SKM-1 (cell line): ENCODE measurements at regions not wholly inside any gene's neighbourhood (a gene's known extent, or its start where the extent isn't known, plus 50 kb on each side); places are given as distances from the start of the nearest gene placed in this dataset.

ENCODE experiments used
- DNase-seq: peaks from one replicate; lab custom pipeline; 2025; ENCODE audit not compliant: unreplicated experiment; lab: John Stamatoyannopoulos, UW

DNA sequence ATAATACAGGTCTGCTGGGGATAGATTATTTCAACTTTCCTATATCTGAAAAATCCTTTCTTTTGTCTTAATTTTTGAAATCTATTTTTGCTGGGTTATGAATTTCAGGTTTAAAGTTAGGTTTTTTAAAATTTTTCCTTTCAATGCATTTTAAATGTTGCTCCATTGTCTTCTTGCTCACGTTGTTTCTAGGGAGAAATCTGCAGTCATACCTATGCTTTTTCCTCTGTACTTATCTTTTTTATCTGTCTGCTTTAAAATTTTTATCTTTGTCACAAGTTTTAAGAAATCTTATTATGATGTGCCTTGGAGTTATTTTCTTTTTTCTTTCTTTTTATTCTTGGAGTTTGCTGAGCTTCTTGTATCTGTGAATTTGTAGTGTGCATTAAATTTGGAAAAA is 412.0 kb upstream of the KIF2A start:
- no peak for DNase-seq

DNA sequence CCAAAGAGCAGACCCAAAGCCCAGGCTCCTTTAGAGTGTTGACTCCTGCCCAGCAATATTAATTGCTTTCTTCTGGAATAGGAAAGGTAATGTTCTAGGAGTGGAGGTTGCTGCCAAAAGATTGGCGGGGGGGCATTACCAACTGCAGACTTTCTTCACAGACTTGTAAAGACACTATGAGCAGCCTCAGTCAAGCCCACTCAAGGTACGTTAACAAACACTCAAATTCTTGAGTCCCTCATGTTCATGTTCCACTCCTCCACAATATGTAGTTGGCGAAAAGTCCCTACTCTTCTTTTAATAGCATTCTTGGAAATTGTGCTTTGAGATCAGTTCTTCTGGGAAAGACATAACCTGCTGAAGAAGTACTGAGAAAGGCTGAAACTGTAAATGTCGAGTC is 409.2 kb upstream of the KIF2A start:
- DNase-seq: no peak

DNA sequence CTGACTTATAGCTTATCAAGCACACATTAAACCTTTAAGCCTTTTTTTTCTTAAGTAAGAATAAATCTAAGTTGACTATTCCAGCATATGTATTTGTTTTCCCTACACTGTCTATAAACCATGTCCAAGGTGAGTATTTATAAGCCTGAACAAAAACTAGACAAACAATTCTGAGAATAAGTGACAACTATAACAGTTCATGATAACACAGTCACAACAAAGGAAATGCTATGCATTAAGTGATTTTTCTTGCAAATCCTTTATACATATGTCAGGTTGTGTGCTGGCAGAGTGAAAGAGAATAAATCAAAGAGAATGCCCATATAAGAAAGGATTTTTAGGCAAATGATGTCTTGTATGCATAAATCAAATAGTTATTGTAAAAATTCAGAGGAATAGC is 408.8 kb upstream of the KIF2A start:
- no peak for DNase-seq

DNA sequence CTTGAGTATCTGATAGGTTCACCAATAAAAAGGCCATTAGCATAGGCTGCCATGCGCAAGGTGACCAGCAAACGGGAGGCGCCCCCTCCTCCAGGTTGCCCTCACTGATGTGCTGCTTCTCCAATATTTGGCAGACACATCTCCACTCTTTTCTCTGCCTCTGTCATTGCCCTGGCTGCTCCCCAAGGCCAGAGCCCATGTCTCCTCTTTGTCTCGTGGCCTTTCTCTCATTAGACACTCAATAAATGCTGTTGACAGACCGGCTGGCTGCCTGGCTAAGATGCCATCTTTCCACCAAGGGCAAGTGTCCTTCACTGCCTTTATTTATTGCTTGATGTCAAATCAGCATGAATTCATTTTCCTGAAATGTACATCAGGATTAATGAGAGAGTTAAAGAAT is 404.0 kb upstream of the KIF2A start:
- no peak for DNase-seq

DNA sequence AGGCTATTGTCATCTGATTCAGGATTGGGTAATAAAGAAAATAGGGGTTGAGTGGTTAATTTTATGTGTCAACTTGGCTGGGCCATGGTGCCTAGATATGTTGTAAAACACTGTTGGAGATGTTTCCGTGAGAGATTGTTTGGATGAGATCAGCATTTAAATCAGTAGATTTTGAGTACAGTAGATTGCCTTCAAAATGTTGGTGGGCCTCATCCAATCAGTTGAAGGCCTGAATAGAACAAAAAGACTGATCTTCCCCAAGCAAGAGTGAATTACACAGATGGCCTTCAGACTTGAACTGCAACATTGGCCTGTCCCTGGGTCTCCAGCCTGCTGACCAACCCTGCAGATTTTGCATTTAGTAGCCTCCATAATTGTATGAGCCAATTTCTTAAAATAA is 401.3 kb upstream of the KIF2A start:
- DNase-seq: no peak

DNA sequence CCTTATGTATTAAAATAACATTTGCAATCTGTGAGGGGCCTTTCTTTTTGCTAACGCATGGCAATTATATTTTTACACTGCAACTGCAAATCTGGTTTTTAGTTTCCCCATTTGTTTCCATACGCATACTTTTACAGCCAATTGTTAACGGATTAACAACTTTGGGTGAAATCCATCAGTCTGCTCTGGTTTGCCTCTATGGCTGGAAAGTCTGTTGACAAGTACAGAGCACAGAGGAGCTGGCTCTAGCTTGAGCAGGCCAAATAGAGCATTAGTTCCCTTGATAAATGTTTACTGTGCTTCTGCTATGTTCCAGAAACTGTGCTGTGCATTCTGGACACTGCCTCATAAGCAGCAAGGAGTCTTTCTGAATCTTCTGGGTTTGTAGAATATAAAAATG is 400.4 kb upstream of the KIF2A start:
- no peak for DNase-seq

DNA sequence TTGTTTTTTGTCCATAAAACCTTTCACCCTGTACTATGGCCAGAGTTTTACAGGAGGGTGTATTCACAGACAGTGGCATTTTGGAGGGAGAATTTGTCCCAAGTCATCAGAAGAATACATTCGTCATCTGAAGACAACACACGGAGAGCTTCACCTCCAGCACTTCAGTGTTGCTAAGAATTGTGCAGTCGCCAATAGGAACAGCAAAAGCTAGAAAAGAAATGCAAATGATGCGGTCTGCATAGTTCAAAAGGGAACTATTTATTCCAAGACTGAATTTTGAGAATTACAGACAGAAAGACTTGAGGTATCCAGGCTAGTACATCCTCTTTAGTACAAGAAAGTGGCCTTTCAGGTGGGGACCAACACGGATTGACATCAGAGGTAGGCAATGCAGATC is 399.2 kb upstream of the KIF2A start:
- no peak for DNase-seq

DNA sequence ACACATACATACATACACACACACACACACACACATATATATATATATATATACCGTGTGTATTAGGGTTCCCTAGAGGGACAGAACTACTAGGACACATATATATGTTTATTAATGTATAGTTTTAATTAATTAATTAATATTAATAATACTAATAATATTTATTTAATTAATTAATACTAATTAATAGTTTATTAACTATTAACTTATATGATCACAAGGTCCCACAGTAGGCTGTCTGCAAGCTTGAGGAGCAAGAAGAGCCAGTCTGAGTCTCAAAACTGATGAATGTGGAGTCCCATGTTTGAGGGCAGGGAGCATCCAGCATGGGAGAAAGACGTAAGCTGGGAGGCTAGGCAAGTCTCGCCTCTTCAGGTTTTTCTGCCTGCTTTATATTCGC is 398.0 kb upstream of the KIF2A start:
- DNase-seq: no peak

DNA sequence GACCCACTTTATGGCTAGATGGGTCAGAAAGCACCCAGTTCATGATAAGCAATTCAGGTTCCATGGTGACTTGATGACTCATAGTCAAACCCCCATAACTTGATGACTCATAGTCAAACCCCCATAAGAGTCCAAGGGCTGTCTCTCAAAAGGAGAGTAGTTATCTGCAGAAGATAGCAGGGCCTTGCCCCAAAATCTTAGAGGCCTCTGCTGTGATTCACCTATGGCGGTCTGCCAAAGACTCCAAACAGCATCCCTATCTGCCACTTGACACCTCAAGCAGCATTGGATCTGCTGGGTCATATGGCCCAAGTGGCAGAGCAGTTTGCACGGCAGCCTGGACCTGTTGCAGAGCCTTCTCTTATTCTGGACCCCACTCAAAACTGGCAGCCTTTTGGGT is 395.2 kb upstream of the KIF2A start:
- DNase-seq: no peak

DNA sequence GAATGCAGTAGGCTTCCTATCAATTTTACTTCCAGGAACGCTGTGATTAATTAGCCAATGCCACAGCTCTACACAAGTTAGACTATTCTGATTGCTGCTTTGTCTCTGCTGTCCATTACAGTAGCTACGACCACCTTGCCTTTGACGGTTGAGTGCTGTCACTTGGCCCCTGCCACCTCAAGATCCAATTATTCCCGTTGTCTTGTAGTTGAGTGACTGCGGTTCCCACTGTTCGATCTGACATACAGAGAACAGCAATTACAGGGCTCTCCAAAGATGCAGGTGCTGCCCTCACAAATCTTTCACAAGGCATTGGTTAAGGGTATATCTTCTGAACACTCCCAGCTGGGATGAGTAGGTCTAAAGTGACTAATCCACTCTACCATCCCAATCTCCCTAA is 393.4 kb upstream of the KIF2A start:
- no peak for DNase-seq

DNA sequence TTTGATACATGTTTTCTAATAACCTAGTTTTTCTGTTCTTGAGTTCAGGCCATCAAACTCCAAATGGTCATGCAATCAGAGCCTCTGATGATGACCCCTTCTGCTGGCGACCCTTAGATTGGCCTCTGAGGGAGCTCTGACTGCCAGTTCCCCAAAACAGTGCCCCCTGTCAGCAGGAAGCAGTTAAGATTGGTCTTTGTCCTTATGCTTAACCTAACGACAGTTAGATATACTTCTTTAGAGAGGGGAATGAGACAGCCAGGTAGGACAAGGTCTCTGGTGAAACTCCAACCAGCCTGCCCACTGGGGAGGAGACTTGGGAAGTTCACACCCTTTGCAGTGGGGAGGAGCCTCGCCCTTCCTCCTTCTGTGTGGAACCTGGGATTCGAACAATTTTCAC is 390.4 kb upstream of the KIF2A start:
- no peak for DNase-seq

DNA sequence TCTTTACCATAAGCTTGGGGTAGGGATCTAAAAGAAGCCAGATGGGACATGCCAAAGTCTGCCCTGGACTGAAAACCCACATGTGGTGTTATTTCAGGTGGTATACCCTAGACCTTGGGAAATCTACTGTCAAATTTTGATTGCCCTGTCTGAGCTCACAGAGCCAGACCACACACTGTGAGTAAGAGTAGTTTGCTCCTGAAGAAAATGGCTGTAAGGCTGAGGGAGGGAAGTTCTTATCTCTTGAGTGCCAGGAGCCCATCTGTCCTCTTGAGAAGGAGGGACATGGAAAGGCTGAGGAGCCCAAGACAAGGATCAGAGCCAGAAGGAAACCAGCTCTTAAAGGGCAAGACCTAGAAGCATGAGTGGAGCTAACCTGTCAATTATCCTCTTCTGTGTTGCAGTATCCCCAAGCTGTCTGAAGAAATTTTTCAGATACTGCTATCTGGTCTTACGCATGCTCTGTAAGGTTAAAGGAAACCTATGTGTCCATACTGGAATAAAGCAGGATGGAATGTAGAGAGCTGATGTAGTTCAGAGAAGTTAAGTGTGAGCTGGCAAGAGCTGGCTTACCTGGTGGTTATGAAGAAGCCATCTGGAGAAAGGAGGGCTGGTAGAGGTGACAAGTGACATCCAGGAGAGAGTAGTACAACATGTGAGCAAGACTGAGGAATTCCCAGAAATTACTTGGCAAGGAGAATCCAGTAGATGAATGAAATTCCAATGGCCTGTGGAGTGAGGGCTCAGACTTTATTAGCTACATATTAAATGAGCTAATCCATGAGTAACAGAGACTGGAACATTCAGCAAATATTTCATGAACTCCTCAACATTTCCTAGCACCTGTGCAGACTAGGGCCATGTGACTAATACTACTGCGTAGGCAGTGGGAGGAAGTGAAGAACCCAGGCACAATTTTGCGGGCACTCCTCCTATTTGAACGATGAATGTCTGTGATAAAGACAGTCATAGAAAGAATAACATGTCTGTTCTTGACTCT is 389.1 kb upstream of the KIF2A start:
- DNase-seq: no peak

DNA sequence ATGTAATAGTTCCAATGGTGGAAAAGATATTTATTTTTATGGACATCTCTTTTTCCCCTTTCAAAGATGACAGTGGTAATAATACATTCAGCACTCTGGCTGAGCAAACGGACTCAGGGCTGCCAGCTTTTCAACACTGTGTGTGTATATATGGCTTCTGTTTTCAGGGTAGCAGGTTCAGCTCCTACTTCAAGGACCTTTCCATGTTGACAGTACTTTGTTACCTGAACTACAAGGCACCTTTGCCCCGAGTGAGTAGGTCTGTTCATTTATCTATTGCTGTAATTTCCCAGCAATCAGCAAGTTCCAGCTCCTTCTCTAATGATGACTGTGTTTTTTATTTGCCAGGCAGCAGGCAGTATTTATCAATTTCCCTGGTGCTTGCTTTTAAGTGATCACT is 387.4 kb upstream of the KIF2A start:
- DNase-seq: no peak

DNA sequence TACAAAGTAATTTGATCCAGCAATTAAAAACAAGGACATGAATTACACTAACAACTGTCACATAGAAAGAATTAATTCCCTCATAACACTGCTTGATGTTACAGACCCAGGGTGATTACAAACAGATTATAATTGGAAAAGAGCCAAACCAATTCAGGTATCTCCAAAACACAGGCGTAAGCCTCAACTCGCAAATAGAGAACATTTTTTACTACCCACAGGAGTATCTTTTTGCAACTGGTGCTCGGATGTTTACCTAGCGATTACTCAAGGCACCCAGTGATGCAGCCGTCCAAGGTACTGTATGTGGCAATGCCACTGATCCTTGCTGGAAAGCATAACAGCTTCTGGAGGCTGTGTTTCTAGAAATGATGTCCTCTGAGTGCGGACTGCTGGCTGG is 386.1 kb upstream of the KIF2A start:
- DNase-seq: no peak

DNA sequence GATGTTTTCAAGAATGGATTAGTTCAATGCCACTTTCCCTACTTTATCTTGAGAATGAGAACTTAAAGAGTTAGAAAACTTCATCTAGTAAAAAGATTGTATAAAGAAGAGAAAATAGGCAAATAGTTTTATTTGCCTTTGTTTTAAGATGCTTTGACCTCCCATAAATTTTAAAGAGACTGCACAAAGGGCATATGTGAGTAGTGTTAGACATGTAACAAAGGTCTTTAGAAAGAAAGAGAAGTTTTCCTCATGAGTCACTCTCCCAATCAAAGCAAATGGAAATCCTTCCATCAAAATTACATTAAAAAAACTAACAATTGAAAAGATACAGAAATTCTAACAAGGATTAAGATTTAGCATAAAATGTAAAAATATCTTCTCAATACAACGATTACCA is 381.8 kb upstream of the KIF2A start:
- no peak for DNase-seq

DNA sequence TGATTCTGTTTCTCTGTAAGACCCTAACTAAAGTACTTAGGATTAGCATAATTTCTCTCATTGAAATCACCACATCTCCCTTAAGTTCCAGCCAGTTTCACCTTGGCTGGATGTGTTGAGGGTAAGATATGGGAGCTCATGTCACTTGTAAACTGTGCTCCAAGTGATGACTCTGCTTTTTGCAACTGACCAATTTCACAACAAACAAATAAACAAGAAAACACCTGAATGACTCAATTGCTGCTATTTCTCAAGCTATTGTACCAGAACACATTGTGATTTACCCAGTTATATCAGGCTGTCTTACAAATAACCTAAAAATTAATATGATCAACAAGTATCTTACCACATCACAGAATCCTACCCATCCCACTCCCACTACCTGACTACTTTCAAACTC is 379.1 kb upstream of the KIF2A start:
- no peak for DNase-seq

DNA sequence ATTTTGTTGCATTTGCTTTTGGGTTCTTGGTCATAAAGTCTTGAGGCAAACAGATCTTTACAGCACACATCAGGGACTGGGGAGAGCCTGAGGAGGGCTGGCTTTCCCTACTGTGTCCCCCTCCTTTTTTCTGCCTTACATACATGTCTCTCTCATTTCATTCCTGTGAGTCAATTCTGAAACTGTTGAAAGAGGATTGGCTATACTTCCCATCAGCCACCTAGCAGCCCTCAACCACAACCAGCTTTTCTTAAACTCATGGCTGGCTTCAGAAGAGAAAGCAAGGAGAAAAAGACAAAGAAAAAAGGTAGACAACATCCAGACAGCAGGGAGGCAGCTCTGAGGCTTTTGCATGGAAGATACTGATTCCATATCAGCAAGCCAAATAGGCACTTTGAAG is 374.8 kb upstream of the KIF2A start:
- no peak for DNase-seq

DNA sequence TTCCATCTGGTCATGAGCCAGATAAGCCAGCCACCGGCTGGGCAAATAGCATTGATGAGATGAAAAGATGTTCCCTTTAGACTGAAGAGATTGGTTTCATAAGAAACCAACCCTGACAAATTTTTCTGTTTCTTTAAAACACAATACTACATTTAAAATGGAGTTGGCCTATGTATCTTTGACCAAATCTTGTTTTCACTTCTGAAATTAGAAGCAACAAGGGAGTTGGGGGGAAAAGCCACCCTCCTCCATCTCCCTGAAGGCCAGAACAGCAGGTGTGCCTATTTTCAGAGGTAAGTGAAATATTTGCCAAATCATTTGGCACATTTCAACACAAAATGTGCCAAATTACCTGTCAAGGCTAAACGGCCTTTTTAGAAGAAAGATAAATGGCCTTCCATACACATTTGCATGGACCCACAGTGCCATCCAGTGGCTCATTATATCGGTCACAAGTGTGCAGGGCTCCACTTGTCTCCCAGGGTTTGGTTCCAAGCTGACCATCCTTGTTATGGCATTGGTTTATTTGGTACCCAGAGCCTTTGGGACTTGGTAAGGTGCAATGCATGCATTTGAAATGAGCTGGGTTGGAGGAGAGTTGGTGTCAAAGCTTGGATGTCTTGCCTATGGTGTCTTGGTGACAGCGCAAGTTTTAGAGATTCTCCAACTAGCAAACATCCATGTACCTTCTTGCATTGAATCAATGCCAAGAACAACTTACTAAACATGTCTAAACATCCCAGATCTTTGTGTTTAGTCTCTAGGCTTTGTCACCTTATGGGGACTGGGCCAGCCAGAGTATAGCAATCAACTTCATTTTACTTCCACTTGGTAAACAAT is 372.0 kb upstream of the KIF2A start:
- DNase-seq: no peak

DNA sequence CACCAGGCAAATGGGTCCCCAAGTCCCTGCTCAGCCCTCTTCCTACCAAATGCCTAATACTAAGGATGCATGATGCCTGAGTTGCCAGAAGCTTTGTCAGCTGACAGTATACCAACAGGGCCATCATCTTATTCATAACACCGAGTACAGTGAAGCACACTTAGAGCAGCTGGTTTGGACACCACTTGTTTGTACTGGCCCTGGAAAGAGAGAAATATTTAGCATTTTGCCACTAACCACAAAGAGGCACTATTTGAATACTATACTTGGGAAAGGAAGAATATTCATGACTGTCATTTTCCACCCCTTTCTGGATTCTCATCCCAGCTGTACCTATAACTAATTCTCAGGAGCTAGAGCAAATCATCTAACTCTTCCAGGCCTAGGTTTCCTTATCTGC is 364.4 kb upstream of the KIF2A start:
- DNase-seq: no peak

DNA sequence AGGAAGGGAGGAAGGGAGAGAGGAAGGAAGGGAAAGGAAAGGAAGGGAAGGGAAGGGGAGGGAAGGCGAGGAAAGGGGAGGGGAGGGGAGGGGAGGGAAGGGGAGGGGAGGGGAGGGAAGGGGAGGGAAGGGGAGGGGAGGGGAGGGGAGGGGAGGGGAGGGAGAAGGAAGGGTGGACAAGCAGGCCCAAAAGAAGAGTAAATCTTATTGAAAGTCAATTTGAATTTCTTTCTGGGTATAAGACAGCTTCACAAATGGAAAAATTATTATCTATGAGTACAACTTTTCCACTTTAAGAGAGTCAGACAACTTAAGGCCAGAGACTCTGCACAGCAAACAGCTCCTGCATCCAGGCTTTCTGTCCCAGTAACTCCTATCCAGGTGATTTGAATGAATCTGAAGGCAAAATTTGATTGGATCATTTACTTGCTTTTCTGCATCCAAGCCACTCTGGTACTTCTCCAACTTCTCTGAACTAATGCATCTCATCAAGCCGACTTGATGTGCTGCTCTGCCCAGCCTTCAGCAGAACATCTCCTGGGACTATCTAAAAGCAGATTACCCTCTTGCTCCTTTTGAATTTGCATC is 363.4 kb upstream of the KIF2A start:
- no peak for DNase-seq

DNA sequence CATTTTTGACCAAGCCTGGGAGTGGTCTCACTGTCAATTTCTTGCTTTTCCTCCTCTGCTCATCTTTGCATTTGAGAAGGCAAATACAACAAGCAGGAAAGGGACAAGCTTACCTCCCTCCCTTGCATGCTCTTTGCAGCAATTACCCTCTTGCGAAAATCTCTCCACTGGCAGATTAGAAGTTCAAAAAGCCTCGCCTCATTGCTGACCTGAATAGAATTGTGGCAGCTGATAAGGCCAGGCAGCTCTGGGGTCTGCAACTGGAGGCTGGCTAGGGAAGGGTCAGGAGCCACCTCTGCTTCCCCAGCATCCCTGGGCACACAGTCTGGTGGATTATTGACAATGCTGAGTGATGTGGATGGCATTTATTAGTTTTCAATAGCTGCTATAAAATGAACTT is 362.3 kb upstream of the KIF2A start:
- no peak for DNase-seq

DNA sequence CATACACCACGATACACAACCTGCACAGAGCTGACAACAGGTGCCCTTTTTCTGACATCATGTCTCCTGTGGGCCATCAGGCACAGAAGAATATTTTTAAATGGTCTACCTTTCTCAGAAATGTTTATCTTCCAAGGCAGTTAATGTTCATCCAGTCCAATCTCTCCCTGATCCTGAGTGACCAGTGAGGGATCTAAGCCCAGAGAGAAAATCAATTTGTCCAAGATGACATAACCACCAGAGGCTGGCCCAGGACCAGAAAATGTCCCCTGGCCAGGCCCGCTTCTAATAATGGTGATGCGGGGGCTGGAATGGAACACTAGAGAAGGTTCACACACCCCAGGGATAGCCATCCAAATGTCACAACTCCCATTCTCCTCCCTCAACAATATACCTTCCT is 357.9 kb upstream of the KIF2A start:
- DNase-seq: no peak
